Adrenal gland (tissue), 9 donors: ENCODE measurements at regions not wholly inside any gene's neighbourhood (a gene's known extent, or its start where the extent isn't known, plus 50 kb on each side); places are given as distances from the start of the nearest gene placed in this dataset.

ENCODE experiments used
- DNase-seq, 7 donors: peaks; one replicate each; pipeline ENCODE4 v3.0.0-alpha.2; 2019 to 2020
- H3K27ac ChIP-seq, 5 donors: fragments of 200-600 bp; sonication (generic) in 4 of 5; 1 replicate in 3 of 5; 2 replicates in 2 of 5; pipeline versions ENCODE4 v1.5.1 to v1.8.0; 2016 to 2020; ENCODE audit warnings: mild to moderate bottlenecking in 1 of 5
- H3K27me3 ChIP-seq: fragments of 200-600 bp; 2 replicates; pipeline ENCODE4 v1.8.0; 2021
- H3K36me3 ChIP-seq, 2 donors: fragments of 200-600 bp; replicated peaks in 1 of 2; 1 replicate in 1 of 2; 2 replicates in 1 of 2; pipeline versions ENCODE4 v1.5.1 to v1.8.0; 2018 to 2022
- H3K4me1 ChIP-seq, 2 donors: fragments of 200-600 bp; replicated peaks in 1 of 2; 1 replicate in 1 of 2; 2 replicates in 1 of 2; pipeline versions ENCODE4 v1.5.1 to v1.8.0; 2018 to 2021
- H3K4me3 ChIP-seq, 4 donors: fragments of 200-600 bp; sonication (generic) in 3 of 4; one replicate each; pipeline ENCODE4 v1.5.1; 2016 to 2018
- H3K9me3 ChIP-seq, 3 donors: fragments of 200-600 bp; sonication (generic) in 1 of 3; replicated peaks in 1 of 3; 1 replicate in 2 of 3; 2 replicates in 1 of 3; pipeline versions ENCODE4 v1.5.1 to v1.8.0; 2016 to 2021
- CTCF ChIP-seq, 6 experiments: fragments of 450-650 bp in 4 of 6; fragments of 200-600 bp in 2 of 6; sonication (generic) in 1 of 6; IDR thresholded peaks; 1 replicate in 5 of 6; 2 replicates in 1 of 6; pipeline versions ENCODE4 v1.5.1 to v1.8.0; 2016 to 2021; ENCODE audit warnings: antibody characterized with exemption in 6 of 6, mild to moderate bottlenecking in 2 of 6, moderate library complexity in 1 of 6
- POLR2A ChIP-seq, 2 donors: fragments of 450-650 bp; IDR thresholded peaks; one replicate each; pipeline ENCODE4 v1.6.1; 2017; ENCODE audit warnings: antibody characterized with exemption in 2 of 2, mild to moderate bottlenecking in 2 of 2, moderate library complexity in 1 of 2
- WGBS, 4 donors: extraction: QIAGEN DNeasy Blood & Tissue Kit in 2 of 4; methylation state at CpG; one replicate each; pipeline versions ENCODE4 v1.1.5 to v1.1.7; 2013 to 2017; 5-methylcytosine and 5-hydroxymethylcytosine counted together
- intact Hi-C, 2 donors: fragments of 100-400 bp; cut with DNase I; formaldehyde crosslinking; loops; one replicate each; pipeline versions ENCODE4 v1.14.1 to v1.15.0; 2022 to 2023
- donor health status: healthy with polysubstance abuse.
- donor health status: Bipolar disorder and iron deficiency.
- donor health status: DM: yes; HTN: yes; CAD: no.
- donor health status: DM: no; HTN: no; CAD: no.
- donor health status: DM: no; HTN: no; CAD: no.

GRCh38 chr20:39451386-39451785 is 489.2 kb downstream of the DHX35 start:
- no peaks in the 10 kb centered on the region for H3K9me3 ChIP-seq
- H3K27me3 ChIP-seq, result no peaks in the 10 kb centered on the region
- intact Hi-C loops, result no loop called here
- no peaks in the 10 kb centered on the region for H3K36me3 ChIP-seq
- no peak overlapping the region for H3K4me3 ChIP-seq
- H3K27ac ChIP-seq, result no peak overlapping the region
- no peak for TF ChIP-seq POLR2A (IDR thresholded peaks at IDR 0.05)
- no peak for TF ChIP-seq CTCF (IDR thresholded peaks at IDR 0.05)
- no peak for DNase-seq
- H3K4me1 ChIP-seq, result no peaks in the 10 kb centered on the region

GRCh38 chr20:39446397-39446796 is 484.3 kb downstream of the DHX35 start:
- no peaks in the 10 kb centered on the region for H3K36me3 ChIP-seq
- TF ChIP-seq POLR2A (IDR thresholded peaks at IDR 0.05), result no peak
- TF ChIP-seq CTCF (IDR thresholded peaks at IDR 0.05), result no peak
- no peak overlapping the region for H3K27ac ChIP-seq
- H3K4me1 ChIP-seq, result no peaks in the 10 kb centered on the region
- no peaks in the 10 kb centered on the region for H3K27me3 ChIP-seq
- DNase-seq, result no peak
- intact Hi-C loops, result no loop called here
- no peaks in the 10 kb centered on the region for H3K9me3 ChIP-seq
- no peak overlapping the region for H3K4me3 ChIP-seq
- 36 to 76% (median 64%) methylated on average over 2 of the region's 2 CpGs for WGBS, 4 donors

GRCh38 chr20:39445095-39445494 is 483.0 kb downstream of the DHX35 start:
- Histone ChIP-seq H3K4me3 (no peak overlapping the region), H3K36me3 (no peaks in the 10 kb centered on the region), H3K4me1 (no peaks in the 10 kb centered on the region), H3K27me3 (no peaks in the 10 kb centered on the region), H3K27ac (no peak overlapping the region), H3K9me3 (no peaks in the 10 kb centered on the region)
- TF ChIP-seq CTCF (IDR thresholded peaks at IDR 0.05) (no peak), POLR2A (IDR thresholded peaks at IDR 0.05) (no peak)
- intact Hi-C loops, result no loop called here
- WGBS, 4 donors, result 74 to 90% (median 87%) methylated on average over 1 of the region's 1 CpG
- no peak for DNase-seq

- 78 to 100% (median 91%) methylated on average over 1 of the region's 1 CpG for WGBS, 4 donors
- no peaks in the 10 kb centered on the region for H3K9me3 ChIP-seq
- no peak for TF ChIP-seq POLR2A (IDR thresholded peaks at IDR 0.05)
- no peak for TF ChIP-seq CTCF (IDR thresholded peaks at IDR 0.05)
- no peak overlapping the region for H3K27ac ChIP-seq
- H3K36me3 ChIP-seq, result no peaks in the 10 kb centered on the region
- intact Hi-C loops, result loop anchor here in 1 of 2 donors (10.0 kb wide), 1 partner anchor 441 kb away; no protein-coding TSS in a partner anchor
- no peaks in the 10 kb centered on the region for H3K4me1 ChIP-seq
- H3K4me3 ChIP-seq, result no peak overlapping the region
- H3K27me3 ChIP-seq, result no peaks in the 10 kb centered on the region
- DNase-seq, result no peak
Observed at GRCh38 chr20:39433466-39433865, 471.3 kb downstream of the DHX35 start.
